ENCODE measurements at regions not wholly inside any gene's neighbourhood (a gene's known extent, or its start where the extent isn't known, plus 50 kb on each side); places are given as distances from the start of the nearest gene placed in this dataset.

GRCh38 chr3:146682171-146682570, 77.0 kb upstream of the PLSCR5 start:
- no peak for ATAC-seq
- Histone ChIP-seq H3K9ac (ENCODE audit: low read length) (no peak overlapping the region), H3K9me2 (ENCODE audit: insufficient read depth) (no peaks in the 10 kb centered on the region)

More at GRCh38 chr3:146682171-146682570, 77.0 kb upstream of the PLSCR5 start:
- ChIA-PET RAD21 (ENCODE audit: low non-redundant PET in 1 of 2, low total read pairs in 2 of 2, uncharacterized antibody in 2 of 2, unreplicated experiment in 2 of 2) (no interaction called here), CTCF (no interaction called here), POLR2A (no interaction called here)
- BruUV-seq (replicated peaks): no TSS peak
- Histone ChIP-seq H4K20me1 (ENCODE audit: insufficient read depth) (no peaks in the 10 kb centered on the region), H3K4me1 (ENCODE audit: control insufficient read depth in 1 of 2, insufficient read depth in 2 of 2, low read length in 2 of 2) (no peaks in the 10 kb centered on the region), H3K27me3 (ENCODE audit: insufficient read depth, low read length) (no peaks in the 10 kb centered on the region), H3K4me2 (ENCODE audit: low read length) (no peak overlapping the region), H3K79me2 (ENCODE audit: insufficient read depth, low read length) (no peaks in the 10 kb centered on the region), H3K36me3 (ENCODE audit: control insufficient read depth in 1 of 2, insufficient read depth in 2 of 2, low read length in 2 of 2) (no peaks in the 10 kb centered on the region), H3K27ac (ENCODE audit: low read depth, low read length) (no peak overlapping the region), H3K4me3 (replicated peaks in 1 of 2; ENCODE audit: low read depth in 1 of 2, low read length in 2 of 2) (no peak overlapping the region), H3K9me3 (ENCODE audit: control insufficient read depth in 1 of 2, insufficient read depth in 1 of 2, low read depth in 1 of 2, low read length in 2 of 2) (no peaks in the 10 kb centered on the region), H2AFZ (ENCODE audit: low read depth, low read length, poor library complexity, severe bottlenecking) (no peak overlapping the region)
- TF ChIP-seq FOSL1 (IDR thresholded peaks at IDR 0.05; ENCODE audit: low read depth) (no peak), ZFX (IDR thresholded peaks at IDR 0.05) (no peak), CBX3 (IDR thresholded peaks at IDR 0.05; ENCODE audit: low read depth) (no peak), JUND (IDR thresholded peaks at IDR 0.05) (no peak), CEBPB (IDR thresholded peaks at IDR 0.05; ENCODE audit: low read depth) (no peak), TCF7L2 (IDR thresholded peaks at IDR 0.05; ENCODE audit: borderline replicate concordance, extremely low read depth, insufficient read depth, insufficient read length) (no peak), EZH2phosphoT487 (IDR thresholded peaks at IDR 0.05; ENCODE audit: borderline replicate concordance) (no peak), POLR2AphosphoS5 (IDR thresholded peaks at IDR 0.05; ENCODE audit: low read depth, low read length) (no peak), REST (IDR thresholded peaks at IDR 0.05; ENCODE audit: low read depth) (no peak), SP1 (IDR thresholded peaks at IDR 0.05; ENCODE audit: low read depth) (no peak), SRF (IDR thresholded peaks at IDR 0.05; ENCODE audit: low read depth) (no peak), POLR2A (IDR thresholded peaks at IDR 0.05; ENCODE audit: borderline replicate concordance, extremely low read depth, insufficient read depth, insufficient read length) (no peak), ATF3 (IDR thresholded peaks at IDR 0.05) (no peak)
- intact Hi-C loops (cut with micrococcal nuclease): no loop called here
- DNase-seq (ENCODE audit: low read depth, low spot score): no peak
